Lower lobe of right lung (tissue), 2 donors: ENCODE measurements at regions not wholly inside any gene's neighbourhood (a gene's known extent, or its start where the extent isn't known, plus 50 kb on each side); places are given as distances from the start of the nearest gene placed in this dataset.
"Not testable (repeated sequence)": the region's sequence is repeated elsewhere in the genome, so short reads cannot be mapped to it uniquely, and the experiment has no call there.

Experiments
- ATAC-seq, 2 donors: fragments of 200-7000 bp; cut with Tn5 transposase; one replicate each; pipeline ENCODE4 v1.9.1; 2020 to 2022; ENCODE audit warnings: mild to moderate bottlenecking in 2 of 2, moderate library complexity in 2 of 2
- DNase-seq: peaks from one replicate; pipeline ENCODE4 v3.0.0-alpha.2; 2020
- H3K27ac ChIP-seq: fragments of 200-600 bp; one replicate; pipeline ENCODE4 v1.8.0; 2022
- H3K27me3 ChIP-seq: fragments of 200-600 bp; one replicate; pipeline ENCODE4 v1.8.0; 2022; ENCODE audit warnings: low read depth
- H3K36me3 ChIP-seq: fragments of 200-600 bp; one replicate; pipeline ENCODE4 v1.8.0; 2022; ENCODE audit warnings: mild to moderate bottlenecking
- H3K4me1 ChIP-seq: fragments of 200-600 bp; one replicate; pipeline ENCODE4 v1.8.0; 2022
- H3K4me3 ChIP-seq: fragments of 200-600 bp; one replicate; pipeline ENCODE4 v1.8.0; 2022; ENCODE audit warnings: mild to moderate bottlenecking
- H3K9me3 ChIP-seq: fragments of 200-600 bp; one replicate; pipeline ENCODE4 v1.8.0; 2022
- CTCF ChIP-seq: fragments of 200-600 bp; IDR thresholded peaks from one replicate; pipeline ENCODE4 v1.8.0; 2022; ENCODE audit warnings: antibody characterized with exemption, mild to moderate bottlenecking
- intact Hi-C: fragments of 100-400 bp; cut with DNase I; formaldehyde crosslinking; loops from one replicate; pipeline ENCODE4 v1.11.0; 2022
- donor health status: DM: no; HTN: yes; CAD: no; lungs with severe emphysema.

- no peak for ATAC-seq
- no peaks in the 10 kb centered on the region for H3K36me3 ChIP-seq
- no peaks in the 10 kb centered on the region for H3K27me3 ChIP-seq
- DNase-seq = no peak
- no peak overlapping the region for H3K4me3 ChIP-seq
- H3K4me1 ChIP-seq = no peaks in the 10 kb centered on the region
- intact Hi-C loops = no loop called here
- no peak for TF ChIP-seq CTCF
- H3K9me3 ChIP-seq = no peaks in the 10 kb centered on the region
- no peak overlapping the region for H3K27ac ChIP-seq
Measured at GRCh38 chr4:115190529-115190928, 77.1 kb upstream of the NDST4 start.

- H3K27me3 ChIP-seq = no peaks in the 10 kb centered on the region
- intact Hi-C loops = no loop called here
- DNase-seq (no peak), ATAC-seq (no peak)
- TF ChIP-seq CTCF = no peak
- no peak overlapping the region for H3K4me3 ChIP-seq
- H3K4me1 ChIP-seq = no peaks in the 10 kb centered on the region
- H3K27ac ChIP-seq = no peak overlapping the region
- no peaks in the 10 kb centered on the region for H3K9me3 ChIP-seq
- no peaks in the 10 kb centered on the region for H3K36me3 ChIP-seq
Measured at GRCh38 chr4:115187136-115187535, 73.7 kb upstream of the NDST4 start.

- H3K9me3 ChIP-seq, H3K36me3 ChIP-seq, intact Hi-C loops, ATAC-seq, H3K27me3 ChIP-seq, H3K4me1 ChIP-seq, H3K27ac ChIP-seq, H3K4me3 ChIP-seq: not testable (repeated sequence)
- peak; percentile 34 for DNase-seq
Measured at GRCh38 chr4:115179438-115180062, 66.1 kb upstream of the NDST4 start.

- H3K4me3 ChIP-seq, H3K27me3 ChIP-seq, DNase-seq, H3K9me3 ChIP-seq, H3K4me1 ChIP-seq, H3K27ac ChIP-seq, H3K36me3 ChIP-seq, ATAC-seq, intact Hi-C loops: not testable (repeated sequence)
Measured at GRCh38 chr4:115178687-115179086, 65.3 kb upstream of the NDST4 start.

- Histone ChIP-seq H3K36me3 (no peaks in the 10 kb centered on the region), H3K27me3 (no peaks in the 10 kb centered on the region), H3K9me3 (no peaks in the 10 kb centered on the region), H3K4me3 (no peak overlapping the region), H3K4me1 (no peaks in the 10 kb centered on the region), H3K27ac (no peak overlapping the region)
- no peak for DNase-seq
- intact Hi-C loops = no loop called here
- TF ChIP-seq CTCF = no peak
- ATAC-seq = no peak
Measured at GRCh38 chr4:115171220-115171619, 57.8 kb upstream of the NDST4 start.

GRCh38 chr4:115165503-115165902 is 52.1 kb upstream of the NDST4 start:
- DNase-seq (no peak), ATAC-seq (no peak)
- intact Hi-C loops = no loop called here
- Histone ChIP-seq H3K27ac (no peak overlapping the region), H3K9me3 (no peaks in the 10 kb centered on the region), H3K27me3 (no peaks in the 10 kb centered on the region), H3K4me3 (no peak overlapping the region), H3K4me1 (no peaks in the 10 kb centered on the region), H3K36me3 (no peaks in the 10 kb centered on the region)
- TF ChIP-seq CTCF = no peak
